ENCODE measurements at regions not wholly inside any gene's neighbourhood (a gene's known extent, or its start where the extent isn't known, plus 50 kb on each side); places are given as distances from the start of the nearest gene placed in this dataset.

GRCh38 chr7:91630581-91631380 is 249.7 kb downstream of the MTERF1 start:
- no peaks in the 10 kb centered on the region for H3K9me3 ChIP-seq (replicated peaks; ENCODE audit: control insufficient read depth, insufficient read depth, low read depth, low read length)
- WGBS (ENCODE audit: insufficient coverage, low coverage, missing lambda C conversion rate): 6% methylated on average over 1 of the region's 1 CpG
- peaks cover 0 to 4% of the 10 kb centered on the region in 2 experiments; a peak in 2 of 5 replicates for H3K27me3 ChIP-seq (ENCODE audit: control insufficient read depth in 2 of 2, insufficient read depth in 2 of 2, low read length in 2 of 2)
- no peak overlapping the region for H3K4me2 ChIP-seq (ENCODE audit: insufficient read depth, low read length)
- no peak overlapping the region for H2AFZ ChIP-seq (ENCODE audit: low read depth, low read length)
- no peak for FAIRE-seq
- ChIA-PET CTCF (ENCODE audit: low intra/inter-chr PET ratio) (interaction anchor here (0.6 kb wide), 1 partner anchor 21 kb away, joined by 4 read pairs; no protein-coding TSS in a partner anchor), POLR2A (interaction anchor here (0.7 kb wide), 1 partner anchor 478 kb away, joined by 3 read pairs; no protein-coding TSS in a partner anchor)
- no peaks in the 10 kb centered on the region for H3K79me2 ChIP-seq (ENCODE audit: control insufficient read depth, insufficient read depth, low read length)
- no peaks in the 10 kb centered on the region; a peak in 1 of 5 replicates for H3K4me1 ChIP-seq (replicated peaks in 1 of 2; ENCODE audit: control insufficient read depth in 2 of 2, insufficient read depth in 2 of 2, low read length in 2 of 2)
- DNase-seq (ENCODE audit: extremely low read depth in 1 of 4, low spot score in 3 of 4): no peak
- no peak overlapping the region for H3K4me3 ChIP-seq
- no peaks in the 10 kb centered on the region for H4K20me1 ChIP-seq (replicated peaks; ENCODE audit: control insufficient read depth, insufficient read depth, low read length)
- no TSS peak for BruUV-seq (replicated peaks)
- ATAC-seq: no peak
- in situ Hi-C loops (cut with MboI) (no loop called here), intact Hi-C loops (cut with micrococcal nuclease) (no loop called here)
- H3K27ac ChIP-seq (ENCODE audit: extremely low read depth, low read depth, low read length): no peak overlapping the region
- no peaks in the 10 kb centered on the region for H3K9me1 ChIP-seq (ENCODE audit: control insufficient read depth, insufficient read depth, low read length)
- H3K36me3 ChIP-seq (ENCODE audit: control insufficient read depth, insufficient read depth, low read length): no peaks in the 10 kb centered on the region
- TF ChIP-seq FOXO4 (CRISPR knock-in tag; IDR thresholded peaks at IDR 0.05): no peak
- no peak overlapping the region for H3K9ac ChIP-seq (ENCODE audit: insufficient read depth in 1 of 2, low read depth in 2 of 2, low read length in 2 of 2)
